LNCAP (cell line): ENCODE measurements at regions not wholly inside any gene's neighbourhood (a gene's known extent, or its start where the extent isn't known, plus 50 kb on each side); places are given as distances from the start of the nearest gene placed in this dataset.

ENCODE experiments used
- CTCF ChIP-seq: fragments of 450-650 bp; IDR thresholded peaks from 2 replicates; pipeline ENCODE4 v1.5.1; 2017; ENCODE audit warnings: mild to moderate bottlenecking

- TF ChIP-seq CTCF = no peak
Observed at GRCh38 chr1:73854527-73854926, 343.4 kb downstream of the LRRIQ3 start.

- no peak for TF ChIP-seq CTCF
Observed at GRCh38 chr1:73842436-73842835, 355.5 kb downstream of the LRRIQ3 start.

GRCh38 chr1:73839922-73840321 is 358.1 kb downstream of the LRRIQ3 start:
- TF ChIP-seq CTCF = peak; percentile 43

- no peak for TF ChIP-seq CTCF
Observed at GRCh38 chr1:73832276-73833181, 365.4 kb downstream of the LRRIQ3 start.

- no peak for TF ChIP-seq CTCF
Observed at GRCh38 chr1:73824065-73824464, 373.9 kb downstream of the LRRIQ3 start.

- TF ChIP-seq CTCF = no peak
Observed at GRCh38 chr1:73821520-73821919, 376.5 kb downstream of the LRRIQ3 start.

GRCh38 chr1:73820843-73821242 is 377.1 kb downstream of the LRRIQ3 start:
- no peak for TF ChIP-seq CTCF

GRCh38 chr1:73813716-73814115 is 384.3 kb downstream of the LRRIQ3 start:
- no peak for TF ChIP-seq CTCF
